ENCODE measurements at regions not wholly inside any gene's neighbourhood (a gene's known extent, or its start where the extent isn't known, plus 50 kb on each side); places are given as distances from the start of the nearest gene placed in this dataset.

- TF ChIP-seq EP300 (IDR thresholded peaks at IDR 0.05; ENCODE audit: borderline replicate concordance in 1 of 2, low read depth in 1 of 2, low read length in 1 of 2) (no peak), TAF1 (IDR thresholded peaks at IDR 0.05; ENCODE audit: borderline replicate concordance, low read depth, low read length) (no peak), CTCF (IDR thresholded peaks at IDR 0.05) (no peak), RAD21 (IDR thresholded peaks at IDR 0.05; ENCODE audit: low read length) (no peak), RCOR1 (IDR thresholded peaks at IDR 0.05; ENCODE audit: low read length) (no peak)
- TF ChIP-seq, protein P1, sequence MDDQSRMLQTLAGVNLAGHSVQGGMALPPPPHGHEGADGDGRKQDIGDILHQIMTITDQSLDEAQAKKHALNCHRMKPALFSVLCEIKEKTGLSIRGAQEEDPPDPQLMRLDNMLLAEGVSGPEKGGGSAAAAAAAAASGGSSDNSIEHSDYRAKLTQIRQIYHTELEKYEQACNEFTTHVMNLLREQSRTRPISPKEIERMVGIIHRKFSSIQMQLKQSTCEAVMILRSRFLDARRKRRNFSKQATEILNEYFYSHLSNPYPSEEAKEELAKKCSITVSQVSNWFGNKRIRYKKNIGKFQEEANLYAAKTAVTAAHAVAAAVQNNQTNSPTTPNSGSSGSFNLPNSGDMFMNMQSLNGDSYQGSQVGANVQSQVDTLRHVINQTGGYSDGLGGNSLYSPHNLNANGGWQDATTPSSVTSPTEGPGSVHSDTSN (IDR thresholded peaks at IDR 0.05): no peak
These were observed 294.6 kb downstream of the SEC61B start for GRCh38 chr9:99516657-99517049.
